Activated CD4-positive, alpha-beta T cell treated with anti-CD3 and anti-CD28 coated beads for 36 hours (primary cell): ENCODE measurements at regions not wholly inside any gene's neighbourhood (a gene's known extent, or its start where the extent isn't known, plus 50 kb on each side); places are given as distances from the start of the nearest gene placed in this dataset.

Experiments used
- ATAC-seq: fragments of 200-7000 bp; cut with Tn5 transposase; one replicate; pipeline ENCODE4 v1.10.0; 2021; ENCODE audit warnings: mild to moderate bottlenecking, moderate library complexity
- CTCF ChIA-PET: fragments of 350-600 bp; sonication (Branson Sonifier 250); formaldehyde crosslinking; loops from one replicate; lab custom pipeline; 2021; ENCODE audit warnings: antibody characterized with exemption; lab: Charles Lee
- POLR2A ChIA-PET: fragments of 350-600 bp; sonication (Branson Sonifier 250); formaldehyde crosslinking; loops from one replicate; lab custom pipeline; 2021; ENCODE audit warnings: antibody characterized with exemption, inconsistent platforms; lab: Charles Lee
- DNase-seq: peaks from one replicate; pipeline ENCODE4 v3.0.0-alpha.2; 2020
- H3K27ac Mint-ChIP-seq: one replicate; pipeline ENCODE4 v1.8.0; 2021; ENCODE audit warnings: mixed read lengths
- H3K27me3 Mint-ChIP-seq: one replicate; pipeline ENCODE4 v1.8.0; 2021; ENCODE audit warnings: mixed read lengths
- H3K36me3 Mint-ChIP-seq: one replicate; pipeline ENCODE4 v1.8.0; 2021; ENCODE audit warnings: low read depth, mixed read lengths
- H3K4me1 Mint-ChIP-seq: one replicate; pipeline ENCODE4 v1.8.0; 2021; ENCODE audit warnings: mixed read lengths
- H3K4me3 Mint-ChIP-seq: one replicate; pipeline ENCODE4 v1.8.0; 2021; ENCODE audit warnings: mild to moderate bottlenecking, moderate library complexity, mixed read lengths
- H3K9me3 Mint-ChIP-seq: one replicate; pipeline ENCODE4 v1.8.0; 2021; ENCODE audit warnings: low read depth, mixed read lengths
- intact Hi-C, 2 experiments: fragments of 100-400 bp; cut with DNase I in 1 of 2; cut with micrococcal nuclease in 1 of 2; formaldehyde crosslinking; loops; one replicate each; pipeline versions ENCODE4 v1.14.2 to v1.15.1; 2022 to 2024; cut with DNase I, micrococcal nuclease

- no peak overlapping the region for H3K27ac Mint-ChIP-seq
- intact Hi-C loops: no loop called here
- ChIA-PET CTCF (interaction anchor here (1.6 kb wide), 1 partner anchor 21 kb away, joined by 5 read pairs; no protein-coding TSS in a partner anchor), POLR2A (no interaction called here)
- H3K9me3 Mint-ChIP-seq: no peaks in the 10 kb centered on the region
- ATAC-seq (no peak), DNase-seq (no peak)
- H3K4me3 Mint-ChIP-seq: no peak overlapping the region
- H3K27me3 Mint-ChIP-seq: peaks cover 18% of the 10 kb centered on the region
- H3K36me3 Mint-ChIP-seq: no peaks in the 10 kb centered on the region
- no peaks in the 10 kb centered on the region for H3K4me1 Mint-ChIP-seq
These were observed 53.0 kb downstream of the HELT start for GRCh38 chr4:185071236-185071811.

- H3K4me1 Mint-ChIP-seq: no peaks in the 10 kb centered on the region
- no peaks in the 10 kb centered on the region for H3K36me3 Mint-ChIP-seq
- DNase-seq (no peak), ATAC-seq (no peak)
- intact Hi-C loops: no loop called here
- no peak overlapping the region for H3K4me3 Mint-ChIP-seq
- ChIA-PET POLR2A (no interaction called here), CTCF (interaction anchor here (1.2 kb wide), 1 partner anchor 17 kb away, joined by 4 read pairs; no protein-coding TSS in a partner anchor)
- no peaks in the 10 kb centered on the region for H3K9me3 Mint-ChIP-seq
- peaks cover 7% of the 10 kb centered on the region for H3K27me3 Mint-ChIP-seq
- no peak overlapping the region for H3K27ac Mint-ChIP-seq
These were observed 61.1 kb downstream of the HELT start for GRCh38 chr4:185079271-185079905.

- H3K27ac Mint-ChIP-seq: no peak overlapping the region
- ATAC-seq (no peak), DNase-seq (no peak)
- H3K4me3 Mint-ChIP-seq: no peak overlapping the region
- intact Hi-C loops: no loop called here
- CTCF ChIA-PET: no interaction called here
- no peaks in the 10 kb centered on the region for H3K9me3 Mint-ChIP-seq
- H3K36me3 Mint-ChIP-seq: no peaks in the 10 kb centered on the region
- POLR2A ChIA-PET: no interaction called here
- no peaks in the 10 kb centered on the region for H3K4me1 Mint-ChIP-seq
- peaks cover 4% of the 10 kb centered on the region for H3K27me3 Mint-ChIP-seq
These were observed 62.3 kb downstream of the HELT start for GRCh38 chr4:185080545-185080944.

- H3K4me1 Mint-ChIP-seq: no peaks in the 10 kb centered on the region
- CTCF ChIA-PET: interaction anchor here (0.6 to 2.2 kb wide), 5 partner anchors 9 to 287 kb away, joined by 3 to 6 read pairs (median 3); no protein-coding TSS in a partner anchor
These were observed 60.5 kb upstream of the SLC25A4 start for GRCh38 chr4:185082561-185082960.

GRCh38 chr4:185086053-185086452 lies 57.0 kb upstream of the SLC25A4 start:
- Mint-ChIP-seq H3K4me1 (no peaks in the 10 kb centered on the region), H3K27me3 (peaks cover 12% of the 10 kb centered on the region), H3K9me3 (no peaks in the 10 kb centered on the region), H3K27ac (no peak overlapping the region), H3K4me3 (no peak overlapping the region), H3K36me3 (no peaks in the 10 kb centered on the region)
- DNase-seq (no peak), ATAC-seq (no peak)
- ChIA-PET CTCF (interaction anchor here (2.3 kb wide), 1 partner anchor 10 kb away, joined by 10 read pairs; no protein-coding TSS in a partner anchor), POLR2A (interaction anchor here (0.6 kb wide), 1 partner anchor 100 kb away, joined by 3 read pairs; no protein-coding TSS in a partner anchor)
- intact Hi-C loops: no loop called here

More at GRCh38 chr4:185082561-185082960, 60.5 kb upstream of the SLC25A4 start:
- H3K9me3 Mint-ChIP-seq: no peaks in the 10 kb centered on the region
- DNase-seq (no peak), ATAC-seq (no peak)
- H3K36me3 Mint-ChIP-seq: no peaks in the 10 kb centered on the region
- no peak overlapping the region for H3K27ac Mint-ChIP-seq
- peaks cover 4% of the 10 kb centered on the region for H3K27me3 Mint-ChIP-seq
- POLR2A ChIA-PET: no interaction called here
- intact Hi-C loops: no loop called here
- H3K4me3 Mint-ChIP-seq: no peak overlapping the region

GRCh38 chr4:185088899-185089298 lies 54.2 kb upstream of the SLC25A4 start:
- Mint-ChIP-seq H3K27me3 (peaks cover 20% of the 10 kb centered on the region), H3K9me3 (no peaks in the 10 kb centered on the region), H3K4me1 (no peaks in the 10 kb centered on the region), H3K27ac (no peak overlapping the region), H3K4me3 (no peak overlapping the region), H3K36me3 (no peaks in the 10 kb centered on the region)
- no peak for ATAC-seq
- ChIA-PET POLR2A (no interaction called here), CTCF (interaction anchor here (2.0 kb wide), 1 partner anchor 9 kb away, joined by 4 read pairs; no protein-coding TSS in a partner anchor)
- intact Hi-C loops: no loop called here
- DNase-seq: no peak

- DNase-seq: no peak
- Mint-ChIP-seq H3K4me1 (no peaks in the 10 kb centered on the region), H3K27me3 (peaks cover 20% of the 10 kb centered on the region), H3K4me3 (no peak overlapping the region), H3K27ac (no peak overlapping the region), H3K9me3 (no peaks in the 10 kb centered on the region), H3K36me3 (no peaks in the 10 kb centered on the region)
- CTCF ChIA-PET: interaction anchor here (0.6 kb wide), 1 partner anchor 467 kb away, joined by 3 read pairs; no protein-coding TSS in a partner anchor
- intact Hi-C loops: no loop called here
- no peak for ATAC-seq
- POLR2A ChIA-PET: no interaction called here
These were observed 52.5 kb upstream of the SLC25A4 start for GRCh38 chr4:185090592-185090991.

- ATAC-seq (no peak), DNase-seq (no peak)
- Mint-ChIP-seq H3K4me1 (no peaks in the 10 kb centered on the region), H3K4me3 (no peak overlapping the region), H3K9me3 (no peaks in the 10 kb centered on the region), H3K27ac (no peak overlapping the region), H3K36me3 (no peaks in the 10 kb centered on the region), H3K27me3 (peaks cover 20% of the 10 kb centered on the region)
- POLR2A ChIA-PET: interaction anchor here (0.5 kb wide), 1 partner anchor 18 kb away, joined by 3 read pairs; no protein-coding TSS in a partner anchor
- CTCF ChIA-PET: interaction anchor here (1.4 to 1.5 kb wide), 2 partner anchors 21 to 51 kb away, joined by 3 to 5 read pairs; no protein-coding TSS in a partner anchor
- intact Hi-C loops: no loop called here
These were observed 50.4 kb upstream of the SLC25A4 start for GRCh38 chr4:185092535-185093197.
